GM18511 (cell line): ENCODE measurements at regions not wholly inside any gene's neighbourhood (a gene's known extent, or its start where the extent isn't known, plus 50 kb on each side); places are given as distances from the start of the nearest gene placed in this dataset.
"Not testable (repeated sequence)": the region's sequence is repeated elsewhere in the genome, so short reads cannot be mapped to it uniquely, and the experiment has no call there.

Source experiments
- ATAC-seq: cut with Tn5 transposase; IDR thresholded peaks from one replicate; pipeline ENCODE4 v1.9.1; 2021; ENCODE audit warnings: mild to moderate bottlenecking, moderate library complexity; ENCODE audit not compliant: unreplicated experiment

GRCh38 chr15:49706805-49707204 lies 86.0 kb downstream of the DTWD1 start:
- ATAC-seq, result no peak

- ATAC-seq, result no peak
Measured at GRCh38 chr15:49707598-49707997, 86.8 kb downstream of the DTWD1 start.

- no peak for ATAC-seq
Measured at GRCh38 chr15:49709646-49710214, 88.9 kb downstream of the DTWD1 start.

- no peak for ATAC-seq
Measured at GRCh38 chr15:49712162-49712561, 91.3 kb downstream of the DTWD1 start.

GRCh38 chr15:49712846-49713450 lies 92.1 kb downstream of the DTWD1 start:
- ATAC-seq, result no peak

- ATAC-seq, result peak; percentile 57
Measured at GRCh38 chr15:49715211-49715610, 94.4 kb downstream of the DTWD1 start.

- no peak for ATAC-seq
Measured at GRCh38 chr15:49715701-49716100, 94.9 kb downstream of the DTWD1 start.

DNA sequence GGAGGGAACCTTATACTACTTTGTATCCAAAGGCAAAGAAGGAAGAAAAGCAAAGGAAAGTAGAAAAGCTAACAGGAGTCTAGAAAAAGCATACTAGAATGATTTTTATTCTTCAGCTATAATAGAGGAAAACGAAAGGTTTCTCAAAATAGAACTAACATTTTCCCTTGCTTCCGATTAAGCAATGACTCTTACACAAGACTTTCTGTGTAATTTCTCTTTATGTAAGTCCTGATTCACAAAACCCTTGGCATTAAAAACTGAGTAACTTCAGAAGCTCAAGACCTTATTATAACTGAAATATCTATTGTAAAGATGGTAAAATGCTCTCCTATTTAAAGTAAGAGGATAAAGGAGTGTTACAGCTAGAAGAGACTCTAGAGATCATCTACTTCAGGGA lies 97.4 kb downstream of the DTWD1 start:
- no peak for ATAC-seq

- no peak for ATAC-seq
Measured at GRCh38 chr15:49718846-49719245, 98.0 kb downstream of the DTWD1 start.

DNA sequence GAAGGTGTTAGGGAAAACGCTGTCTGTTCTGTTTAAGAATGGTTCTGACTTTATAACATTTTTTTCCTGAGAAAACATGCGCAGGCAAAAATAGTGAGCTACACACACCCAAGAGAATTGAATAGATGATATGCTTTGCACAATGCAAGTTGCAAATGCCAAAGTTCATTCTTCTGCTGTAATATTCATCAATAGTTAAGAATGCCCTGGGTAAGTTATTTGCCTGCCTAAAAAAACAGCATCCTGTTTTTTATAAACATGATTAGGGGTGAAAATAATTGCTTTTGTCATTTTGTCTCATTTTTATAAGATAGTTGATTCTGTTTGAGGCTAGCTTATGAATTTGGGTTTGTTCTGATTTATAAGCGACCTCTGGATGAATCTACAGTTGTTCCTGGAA lies 99.4 kb downstream of the DTWD1 start:
- ATAC-seq, result no peak

GRCh38 chr15:49721091-49721490 lies 100.2 kb downstream of the DTWD1 start:
- no peak for ATAC-seq

DNA sequence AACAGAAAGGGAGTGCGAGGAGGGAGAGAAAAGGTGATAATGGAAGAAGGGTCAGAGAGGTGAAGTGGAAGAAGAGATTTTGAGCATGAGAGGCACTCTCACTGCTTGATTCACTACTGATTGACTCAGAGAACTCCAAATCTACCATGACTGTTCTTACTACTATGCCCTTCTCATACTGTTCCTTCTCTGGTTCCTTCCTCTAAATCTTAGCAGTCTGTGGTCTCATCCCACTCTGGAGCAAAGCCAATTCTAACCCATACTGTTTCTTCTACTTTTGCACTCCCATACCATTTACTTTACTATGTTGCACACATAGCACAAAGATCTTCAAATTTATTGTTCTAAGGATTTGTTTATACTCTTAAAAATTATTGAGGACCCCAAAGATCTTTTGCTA lies 100.8 kb downstream of the DTWD1 start:
- no peak for ATAC-seq

DNA sequence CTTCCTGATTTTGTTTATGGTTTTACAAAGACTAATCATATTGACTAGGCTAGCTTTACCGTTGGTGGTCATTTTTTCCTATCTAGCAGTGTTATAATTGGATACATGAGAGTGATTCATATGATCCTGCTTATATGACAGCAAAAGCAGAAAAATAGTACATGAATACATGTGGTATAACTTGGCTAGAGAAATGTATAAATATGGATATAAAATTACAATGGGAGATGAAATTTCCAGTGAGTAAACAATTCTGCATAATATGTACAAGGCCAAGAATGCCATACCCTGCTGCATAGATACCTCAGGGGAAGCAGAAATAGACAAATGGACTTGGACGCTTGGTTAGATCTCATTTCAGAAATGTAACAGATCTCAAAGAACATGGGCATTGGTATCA lies 103.1 kb downstream of the DTWD1 start:
- ATAC-seq, result no peak

GRCh38 chr15:49731187-49732099 lies 110.6 kb downstream of the DTWD1 start:
- no peak for ATAC-seq

DNA sequence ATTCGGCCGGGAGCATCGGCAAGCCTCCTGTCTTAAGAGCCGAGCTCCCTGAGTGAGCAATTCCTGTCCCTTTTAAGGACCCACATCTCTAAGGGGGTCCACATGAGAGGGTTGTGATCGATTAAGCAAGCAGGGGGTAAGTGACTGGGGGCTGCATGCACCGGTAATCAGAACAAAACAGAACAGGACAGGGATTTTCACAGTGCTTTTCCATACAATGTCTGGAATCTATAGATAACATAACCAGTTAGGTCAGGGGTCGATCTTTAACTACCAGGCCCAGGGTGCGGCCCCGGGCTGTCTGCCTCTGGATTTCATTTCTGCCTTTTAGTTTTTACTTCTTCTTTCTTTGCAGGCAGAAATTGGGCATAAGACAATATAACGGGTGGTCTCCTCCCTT lies 111.3 kb downstream of the DTWD1 start:
- not testable (repeated sequence) for ATAC-seq

- not testable (repeated sequence) for ATAC-seq
Measured at GRCh38 chr15:49734089-49734488, 113.2 kb downstream of the DTWD1 start.

GRCh38 chr15:49734831-49735508 lies 114.1 kb downstream of the DTWD1 start:
- ATAC-seq, result no peak

DNA sequence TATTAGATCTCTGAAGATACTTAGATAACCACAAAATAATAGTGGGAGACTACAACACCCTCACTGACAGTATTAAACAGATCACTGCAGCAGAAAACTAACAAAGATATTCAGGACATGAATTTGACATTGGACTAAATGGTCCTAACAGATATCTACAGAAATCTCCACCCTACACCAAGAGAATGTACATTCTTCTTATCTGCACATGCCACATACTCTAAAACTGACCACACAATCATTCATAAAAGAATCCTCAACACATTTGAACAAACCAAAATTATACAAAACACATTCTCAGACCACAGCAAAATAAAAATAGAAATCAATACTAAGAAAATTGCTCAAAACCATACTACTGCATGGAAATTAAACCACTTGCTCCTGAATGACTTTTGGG lies 116.3 kb downstream of the DTWD1 start:
- ATAC-seq, result no peak

GRCh38 chr15:49741712-49742111 lies 120.9 kb downstream of the DTWD1 start:
- ATAC-seq, result no peak

- ATAC-seq, result no peak
Measured at GRCh38 chr15:49742381-49742780, 121.5 kb downstream of the DTWD1 start.

DNA sequence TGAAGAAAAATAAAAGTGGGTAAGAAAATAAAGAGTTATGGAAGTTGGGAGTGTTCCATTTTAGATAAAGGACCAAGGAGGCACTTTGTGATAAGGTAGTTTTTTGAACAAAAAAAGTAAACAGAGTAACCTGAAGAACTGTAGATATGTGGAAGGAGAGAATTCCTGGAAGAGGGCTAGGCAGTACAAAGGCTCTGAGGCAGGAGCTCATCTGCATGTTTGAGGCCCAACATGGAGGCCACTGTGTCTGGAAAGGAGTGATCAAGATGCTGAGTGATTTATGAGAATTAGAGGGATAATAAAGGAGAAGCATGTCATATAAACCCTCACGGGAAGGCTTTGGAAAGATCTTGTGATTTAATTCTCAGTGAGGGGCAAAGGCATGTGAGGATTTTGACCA lies 126.5 kb downstream of the DTWD1 start:
- ATAC-seq, result no peak
